Karpas-422 (cell line): ENCODE measurements at regions not wholly inside any gene's neighbourhood (a gene's known extent, or its start where the extent isn't known, plus 50 kb on each side); places are given as distances from the start of the nearest gene placed in this dataset.

ENCODE experiments used
- DNase-seq: peaks from one replicate; pipeline ENCODE4 v3.0.0-alpha.2; 2015
- H2AFZ ChIP-seq: fragments of 200-600 bp; sonication (generic); 2 replicates; pipeline ENCODE4 v1.6.1; 2014; ENCODE audit warnings: antibody characterized with exemption, low read length, mixed read lengths
- H3K27ac ChIP-seq: fragments of 200-600 bp; sonication (generic); 2 replicates; pipeline ENCODE4 v1.5.1; 2014; ENCODE audit warnings: mild to moderate bottlenecking, low read length, moderate library complexity
- H3K27me3 ChIP-seq: fragments of 200-600 bp; sonication (generic); 2 replicates; pipeline ENCODE4 v1.6.1; 2014; ENCODE audit warnings: low read length, mixed read lengths
- H3K36me3 ChIP-seq: fragments of 200-600 bp; sonication (generic); 2 replicates; pipeline ENCODE4 v1.6.1; 2014; ENCODE audit warnings: low read length, mixed read lengths; ENCODE audit not compliant: insufficient read depth
- H3K4me1 ChIP-seq: fragments of 200-600 bp; sonication (generic); 2 replicates; pipeline ENCODE4 v1.6.1; 2014; ENCODE audit warnings: mild to moderate bottlenecking, low read length, mixed read lengths
- H3K4me2 ChIP-seq: fragments of 200-600 bp; sonication (generic); 2 replicates; pipeline ENCODE4 v1.6.1; 2014; ENCODE audit warnings: low read length, low read depth, mild to moderate bottlenecking; ENCODE audit not compliant: poor library complexity, severe bottlenecking
- H3K4me3 ChIP-seq: fragments of 200-600 bp; sonication (generic); 2 replicates; pipeline ENCODE4 v1.5.1; 2014; ENCODE audit warnings: mild to moderate bottlenecking, antibody characterized with exemption, low read length, mixed read lengths
- H3K79me2 ChIP-seq: fragments of 200-600 bp; sonication (generic); 2 replicates; pipeline ENCODE4 v1.6.1; 2014; ENCODE audit warnings: mild to moderate bottlenecking, low read length, mixed read lengths
- H3K9ac ChIP-seq: fragments of 200-600 bp; sonication (generic); 2 replicates; pipeline ENCODE4 v1.6.0; 2014; ENCODE audit warnings: low read length
- H3K9me2 ChIP-seq: fragments of 200-600 bp; sonication (generic), shearing (Covaris generic); replicated peaks from 2 replicates; pipeline ENCODE4 v1.6.0; 2014; ENCODE audit warnings: mild to moderate bottlenecking, low read length, moderate library complexity; ENCODE audit not compliant: insufficient read depth
- H3K9me3 ChIP-seq: fragments of 300-700, 200-600 bp; sonication (generic); 2 replicates; pipeline ENCODE4 v1.6.1; 2014; ENCODE audit warnings: low read length, mixed read lengths
- H4K20me1 ChIP-seq: fragments of 200-600 bp; sonication (generic); 2 replicates; pipeline ENCODE4 v1.6.1; 2014; ENCODE audit warnings: mild to moderate bottlenecking, antibody characterized with exemption, low read length, low read depth; ENCODE audit not compliant: insufficient read depth

- Histone ChIP-seq H3K9me3 (no peaks in the 10 kb centered on the region; the same call in 1 of the 2 replicates), H3K4me2 (no peak overlapping the region), H3K4me1 (no peaks in the 10 kb centered on the region), H2AFZ (no peak overlapping the region), H4K20me1 (no peaks in the 10 kb centered on the region), H3K4me3 (no peak overlapping the region), H3K27ac (no peak overlapping the region), H3K36me3 (no peaks in the 10 kb centered on the region), H3K9ac (no peak overlapping the region), H3K27me3 (no peaks in the 10 kb centered on the region), H3K9me2 (no peaks in the 10 kb centered on the region), H3K79me2 (no peaks in the 10 kb centered on the region)
- no peak for DNase-seq
Observed at GRCh38 chr5:2570586-2570985, 180.9 kb downstream of the IRX2 start.

- Histone ChIP-seq H2AFZ (no peak overlapping the region), H3K27ac (no peak overlapping the region), H4K20me1 (no peaks in the 10 kb centered on the region)
Observed at GRCh38 chr5:2569774-2570542, 181.5 kb downstream of the IRX2 start.

GRCh38 chr5:2569176-2569575, 182.3 kb downstream of the IRX2 start:
- H3K9me2 ChIP-seq = no peaks in the 10 kb centered on the region
- H3K79me2 ChIP-seq = no peaks in the 10 kb centered on the region
- no peaks in the 10 kb centered on the region; the same call in 1 of the 2 replicates for H3K9me3 ChIP-seq
- no peaks in the 10 kb centered on the region for H4K20me1 ChIP-seq
- no peaks in the 10 kb centered on the region for H3K27me3 ChIP-seq
- H3K9ac ChIP-seq = no peak overlapping the region
- DNase-seq = no peak
- H3K36me3 ChIP-seq = no peaks in the 10 kb centered on the region
- H3K4me2 ChIP-seq = no peak overlapping the region
- no peaks in the 10 kb centered on the region for H3K4me1 ChIP-seq
- H3K27ac ChIP-seq = no peak overlapping the region
- no peak overlapping the region for H2AFZ ChIP-seq
- no peak overlapping the region for H3K4me3 ChIP-seq

More at GRCh38 chr5:2569774-2570542, 181.5 kb downstream of the IRX2 start:
- no peaks in the 10 kb centered on the region for H3K36me3 ChIP-seq
- no peaks in the 10 kb centered on the region for H3K27me3 ChIP-seq
- H3K79me2 ChIP-seq = no peaks in the 10 kb centered on the region
- H3K9me2 ChIP-seq = no peaks in the 10 kb centered on the region
- H3K9ac ChIP-seq = no peak overlapping the region
- H3K9me3 ChIP-seq = no peaks in the 10 kb centered on the region; the same call in 1 of the 2 replicates
- no peaks in the 10 kb centered on the region for H3K4me1 ChIP-seq
- DNase-seq = no peak
- H3K4me3 ChIP-seq = no peak overlapping the region
- no peak overlapping the region for H3K4me2 ChIP-seq

GRCh38 chr5:2566284-2566683, 185.2 kb downstream of the IRX2 start:
- H3K4me1 ChIP-seq = no peaks in the 10 kb centered on the region

GRCh38 chr5:2565147-2565546, 186.3 kb downstream of the IRX2 start:
- Histone ChIP-seq H3K27me3 (no peaks in the 10 kb centered on the region), H3K9ac (no peak overlapping the region), H3K9me2 (no peaks in the 10 kb centered on the region), H3K4me1 (no peaks in the 10 kb centered on the region), H2AFZ (no peak overlapping the region), H3K9me3 (no peaks in the 10 kb centered on the region; the same call in 1 of the 2 replicates), H3K4me2 (no peak overlapping the region), H3K36me3 (no peaks in the 10 kb centered on the region), H3K27ac (no peak overlapping the region), H3K4me3 (no peak overlapping the region), H4K20me1 (no peaks in the 10 kb centered on the region), H3K79me2 (no peaks in the 10 kb centered on the region)
- DNase-seq = no peak

More at GRCh38 chr5:2566284-2566683, 185.2 kb downstream of the IRX2 start:
- H3K27me3 ChIP-seq = no peaks in the 10 kb centered on the region
- H3K27ac ChIP-seq = no peak overlapping the region
- no peak for DNase-seq
- no peaks in the 10 kb centered on the region for H4K20me1 ChIP-seq
- no peak overlapping the region for H3K9ac ChIP-seq
- H3K79me2 ChIP-seq = no peaks in the 10 kb centered on the region
- no peak overlapping the region for H3K4me2 ChIP-seq
- H3K9me3 ChIP-seq = no peaks in the 10 kb centered on the region; the same call in 1 of the 2 replicates
- no peak overlapping the region for H3K4me3 ChIP-seq
- no peaks in the 10 kb centered on the region for H3K9me2 ChIP-seq
- H3K36me3 ChIP-seq = no peaks in the 10 kb centered on the region
- no peak overlapping the region for H2AFZ ChIP-seq

- H3K4me3 ChIP-seq = no peak overlapping the region
- H3K36me3 ChIP-seq = no peaks in the 10 kb centered on the region
- H3K79me2 ChIP-seq = no peaks in the 10 kb centered on the region
- no peak overlapping the region for H2AFZ ChIP-seq
- no peak overlapping the region for H3K27ac ChIP-seq
- no peak for DNase-seq
- no peaks in the 10 kb centered on the region for H3K4me1 ChIP-seq
- no peak overlapping the region for H3K4me2 ChIP-seq
- H3K27me3 ChIP-seq = no peaks in the 10 kb centered on the region
- H3K9ac ChIP-seq = no peak overlapping the region
- H4K20me1 ChIP-seq = no peaks in the 10 kb centered on the region
- H3K9me2 ChIP-seq = no peaks in the 10 kb centered on the region
- no peaks in the 10 kb centered on the region; the same call in 1 of the 2 replicates for H3K9me3 ChIP-seq
Observed at GRCh38 chr5:2563046-2563445, 188.4 kb downstream of the IRX2 start.

- Histone ChIP-seq H3K27me3 (no peaks in the 10 kb centered on the region), H3K9me2 (no peaks in the 10 kb centered on the region), H3K27ac (no peak overlapping the region), H3K9ac (no peak overlapping the region), H4K20me1 (no peaks in the 10 kb centered on the region), H3K4me3 (no peak overlapping the region), H3K4me1 (no peaks in the 10 kb centered on the region), H2AFZ (no peak overlapping the region), H3K79me2 (no peaks in the 10 kb centered on the region), H3K9me3 (no peaks in the 10 kb centered on the region; the same call in 1 of the 2 replicates), H3K36me3 (no peaks in the 10 kb centered on the region), H3K4me2 (no peak overlapping the region)
- no peak for DNase-seq
Observed at GRCh38 chr5:2562036-2562435, 189.4 kb downstream of the IRX2 start.

GRCh38 chr5:2560435-2560834, 191.0 kb downstream of the IRX2 start:
- H3K9ac ChIP-seq = no peak overlapping the region
- H3K4me2 ChIP-seq = no peak overlapping the region
- H3K27ac ChIP-seq = no peak overlapping the region
- H3K36me3 ChIP-seq = no peaks in the 10 kb centered on the region
- no peak overlapping the region for H3K4me3 ChIP-seq
- DNase-seq = no peak
- H3K27me3 ChIP-seq = no peaks in the 10 kb centered on the region
- H3K9me3 ChIP-seq = no peaks in the 10 kb centered on the region; the same call in 1 of the 2 replicates
- H2AFZ ChIP-seq = no peak overlapping the region
- H3K79me2 ChIP-seq = no peaks in the 10 kb centered on the region
- H3K9me2 ChIP-seq = no peaks in the 10 kb centered on the region
- no peaks in the 10 kb centered on the region for H3K4me1 ChIP-seq
- no peaks in the 10 kb centered on the region for H4K20me1 ChIP-seq
